Loucy (cell line): ENCODE measurements at regions not wholly inside any gene's neighbourhood (a gene's known extent, or its start where the extent isn't known, plus 50 kb on each side); places are given as distances from the start of the nearest gene placed in this dataset.

Experiments
- EZH2phosphoT487 ChIP-seq: fragments of 200-600 bp; IDR thresholded peaks from 2 replicates; pipeline ENCODE4 v1.6.1; 2018; ENCODE audit warnings: antibody characterized with exemption, mild to moderate bottlenecking, moderate library complexity, borderline replicate concordance
- TF ChIP-seq, protein P1 (sequence below): fragments of 200-600 bp; sonication (generic); conservative IDR thresholded peaks from 2 replicates; pipeline ENCODE4 v1.5.1; 2014; ENCODE audit warnings: mild to moderate bottlenecking, antibody characterized with exemption, low read length

DNA sequence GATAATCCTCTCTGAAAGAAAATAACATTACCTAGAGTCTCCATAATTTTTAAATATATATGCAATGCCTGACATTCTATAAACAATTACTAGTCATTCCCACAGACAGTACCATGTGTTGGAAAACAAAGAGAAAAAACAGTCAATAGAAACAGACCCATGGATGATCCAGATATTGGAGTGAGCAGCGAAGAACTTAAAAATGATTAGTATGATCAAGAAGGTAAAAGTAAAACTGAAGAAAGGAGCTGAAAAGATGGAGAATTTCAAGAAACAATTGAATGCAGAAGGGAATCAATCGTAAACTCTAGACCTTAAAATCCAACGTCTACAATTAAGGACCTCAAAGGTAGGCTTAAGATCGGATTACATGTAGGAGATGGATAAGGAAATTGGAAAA is 330.6 kb downstream of the SHANK2 start:
- TF ChIP-seq, protein P1, sequence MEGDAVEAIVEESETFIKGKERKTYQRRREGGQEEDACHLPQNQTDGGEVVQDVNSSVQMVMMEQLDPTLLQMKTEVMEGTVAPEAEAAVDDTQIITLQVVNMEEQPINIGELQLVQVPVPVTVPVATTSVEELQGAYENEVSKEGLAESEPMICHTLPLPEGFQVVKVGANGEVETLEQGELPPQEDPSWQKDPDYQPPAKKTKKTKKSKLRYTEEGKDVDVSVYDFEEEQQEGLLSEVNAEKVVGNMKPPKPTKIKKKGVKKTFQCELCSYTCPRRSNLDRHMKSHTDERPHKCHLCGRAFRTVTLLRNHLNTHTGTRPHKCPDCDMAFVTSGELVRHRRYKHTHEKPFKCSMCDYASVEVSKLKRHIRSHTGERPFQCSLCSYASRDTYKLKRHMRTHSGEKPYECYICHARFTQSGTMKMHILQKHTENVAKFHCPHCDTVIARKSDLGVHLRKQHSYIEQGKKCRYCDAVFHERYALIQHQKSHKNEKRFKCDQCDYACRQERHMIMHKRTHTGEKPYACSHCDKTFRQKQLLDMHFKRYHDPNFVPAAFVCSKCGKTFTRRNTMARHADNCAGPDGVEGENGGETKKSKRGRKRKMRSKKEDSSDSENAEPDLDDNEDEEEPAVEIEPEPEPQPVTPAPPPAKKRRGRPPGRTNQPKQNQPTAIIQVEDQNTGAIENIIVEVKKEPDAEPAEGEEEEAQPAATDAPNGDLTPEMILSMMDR, result no peak
- TF ChIP-seq EZH2phosphoT487, result no peak
